Stimulated activated CD8-positive, alpha-beta memory T cell treated with anti-CD3 and anti-CD28 coated beads, Interleukin-12 subunit alpha, Interleukin-12 subunit beta, amount 100 ng/mL, for 1 hour (primary cell): ENCODE measurements at regions not wholly inside any gene's neighbourhood (a gene's known extent, or its start where the extent isn't known, plus 50 kb on each side); places are given as distances from the start of the nearest gene placed in this dataset.
"Not testable (repeated sequence)": the region's sequence is repeated elsewhere in the genome, so short reads cannot be mapped to it uniquely, and the experiment has no call there.

Source experiments
- DNase-seq: peaks from one replicate; pipeline ENCODE4 v3.0.0-alpha.2; 2020; ENCODE audit warnings: low read depth

GRCh38 chr17:71085238-71086033, 916.1 kb downstream of the KCNJ2 start:
- DNase-seq = no peak

GRCh38 chr17:71089431-71089830, 920.1 kb downstream of the KCNJ2 start:
- no peak for DNase-seq

GRCh38 chr17:71098071-71098470, 928.7 kb downstream of the KCNJ2 start:
- DNase-seq = no peak

- no peak for DNase-seq
Observed at GRCh38 chr17:71099003-71099714, 929.8 kb downstream of the KCNJ2 start.

GRCh38 chr17:71102777-71103176, 933.4 kb downstream of the KCNJ2 start:
- DNase-seq = no peak

- DNase-seq = no peak
Observed at GRCh38 chr17:71104225-71104624, 934.9 kb downstream of the KCNJ2 start.

- not testable (repeated sequence) for DNase-seq
Observed at GRCh38 chr17:71106056-71106455, 936.7 kb downstream of the KCNJ2 start.

GRCh38 chr17:71107136-71107535, 937.8 kb downstream of the KCNJ2 start:
- no peak for DNase-seq

GRCh38 chr17:71109697-71110096, 940.4 kb downstream of the KCNJ2 start:
- DNase-seq = no peak

- DNase-seq = no peak
Observed at GRCh38 chr17:71110326-71110725, 941.0 kb downstream of the KCNJ2 start.

GRCh38 chr17:71111460-71111859, 942.1 kb downstream of the KCNJ2 start:
- DNase-seq = no peak

GRCh38 chr17:71111934-71112333, 942.6 kb downstream of the KCNJ2 start:
- DNase-seq = no peak

GRCh38 chr17:71113347-71113746, 944.0 kb downstream of the KCNJ2 start:
- DNase-seq = no peak

GRCh38 chr17:71114911-71115668, 945.8 kb downstream of the KCNJ2 start:
- no peak for DNase-seq

- DNase-seq = no peak
Observed at GRCh38 chr17:71115669-71115972, 946.3 kb downstream of the KCNJ2 start.

GRCh38 chr17:71117466-71117865, 948.1 kb downstream of the KCNJ2 start:
- DNase-seq = no peak

GRCh38 chr17:71118039-71118438, 948.7 kb downstream of the KCNJ2 start:
- no peak for DNase-seq

GRCh38 chr17:71127416-71127815, 958.1 kb downstream of the KCNJ2 start:
- no peak for DNase-seq

- DNase-seq = no peak
Observed at GRCh38 chr17:71142333-71142732, 973.0 kb downstream of the KCNJ2 start.

GRCh38 chr17:71145486-71145885, 975.3 kb upstream of the SOX9 start:
- no peak for DNase-seq

GRCh38 chr17:71147906-71148305, 972.9 kb upstream of the SOX9 start:
- DNase-seq = no peak

- DNase-seq = no peak
Observed at GRCh38 chr17:71149607-71150006, 971.2 kb upstream of the SOX9 start.

- no peak for DNase-seq
Observed at GRCh38 chr17:71157297-71157696, 963.5 kb upstream of the SOX9 start.
